Cardiac fibroblast (primary cell): ENCODE measurements at regions not wholly inside any gene's neighbourhood (a gene's known extent, or its start where the extent isn't known, plus 50 kb on each side); places are given as distances from the start of the nearest gene placed in this dataset.

Experiments
- DNase-seq, 2 donors: peaks; one replicate each; pipeline versions ENCODE4 v3.0.0 to v3.0.0-alpha.2; 2010; ENCODE audit warnings: low read depth in 2 of 2
- H3K4me3 ChIP-seq, 2 donors: replicated peaks in 1 of 2; 1 replicate in 1 of 2; 2 replicates in 1 of 2; pipeline ENCODE4 v1.5.1; 2011; ENCODE audit warnings: low read depth in 2 of 2, low read length in 2 of 2, mild to moderate bottlenecking in 2 of 2, moderate library complexity in 1 of 2
- TF ChIP-seq, protein P1 (sequence below): IDR thresholded peaks from one replicate; pipeline ENCODE4 v1.5.1; 2011; ENCODE audit warnings: low read depth, mild to moderate bottlenecking, low read length, inconsistent platforms

DNA sequence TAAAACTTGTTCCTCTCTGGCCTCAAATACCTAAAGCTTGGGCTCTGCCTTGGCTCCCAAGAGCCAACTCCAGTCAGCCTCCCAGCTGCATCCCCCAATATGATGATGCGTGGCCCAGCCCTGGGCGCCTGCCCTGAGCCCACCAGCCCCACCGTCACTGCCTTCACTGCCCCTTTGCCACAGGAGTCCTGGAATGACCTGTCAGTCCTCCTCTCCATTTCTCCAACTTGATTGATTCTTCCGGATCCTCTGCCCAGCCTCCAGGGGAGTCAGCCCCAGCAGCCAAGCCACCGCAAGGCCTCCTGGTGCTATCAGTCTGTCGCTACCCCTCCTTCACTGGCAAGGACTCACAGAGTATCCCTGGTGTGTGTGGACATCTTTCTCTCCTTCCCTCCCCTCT lies 96.7 kb upstream of the PMEPA1 start:
- TF ChIP-seq, protein P1, sequence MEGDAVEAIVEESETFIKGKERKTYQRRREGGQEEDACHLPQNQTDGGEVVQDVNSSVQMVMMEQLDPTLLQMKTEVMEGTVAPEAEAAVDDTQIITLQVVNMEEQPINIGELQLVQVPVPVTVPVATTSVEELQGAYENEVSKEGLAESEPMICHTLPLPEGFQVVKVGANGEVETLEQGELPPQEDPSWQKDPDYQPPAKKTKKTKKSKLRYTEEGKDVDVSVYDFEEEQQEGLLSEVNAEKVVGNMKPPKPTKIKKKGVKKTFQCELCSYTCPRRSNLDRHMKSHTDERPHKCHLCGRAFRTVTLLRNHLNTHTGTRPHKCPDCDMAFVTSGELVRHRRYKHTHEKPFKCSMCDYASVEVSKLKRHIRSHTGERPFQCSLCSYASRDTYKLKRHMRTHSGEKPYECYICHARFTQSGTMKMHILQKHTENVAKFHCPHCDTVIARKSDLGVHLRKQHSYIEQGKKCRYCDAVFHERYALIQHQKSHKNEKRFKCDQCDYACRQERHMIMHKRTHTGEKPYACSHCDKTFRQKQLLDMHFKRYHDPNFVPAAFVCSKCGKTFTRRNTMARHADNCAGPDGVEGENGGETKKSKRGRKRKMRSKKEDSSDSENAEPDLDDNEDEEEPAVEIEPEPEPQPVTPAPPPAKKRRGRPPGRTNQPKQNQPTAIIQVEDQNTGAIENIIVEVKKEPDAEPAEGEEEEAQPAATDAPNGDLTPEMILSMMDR: no peak
- no peak for DNase-seq
- no peak overlapping the region for H3K4me3 ChIP-seq

DNA sequence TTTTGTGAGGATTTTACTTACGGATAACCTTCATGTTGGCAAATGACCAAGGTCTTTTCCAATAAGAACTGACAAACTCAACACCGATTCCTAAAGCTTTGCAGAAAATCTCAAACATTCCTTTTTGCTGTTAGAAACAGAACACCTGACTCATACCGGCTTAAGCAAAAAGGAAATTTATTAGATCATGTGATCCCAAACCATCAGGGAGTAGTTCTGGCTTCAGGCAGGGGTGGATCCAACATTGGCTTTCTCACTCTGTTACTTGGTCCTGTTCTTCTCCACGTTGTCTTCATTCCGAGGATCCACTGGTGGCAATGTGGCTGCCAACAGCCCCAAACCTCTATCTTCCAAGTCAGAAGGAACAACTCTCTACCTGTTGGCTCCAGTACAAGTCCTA lies 95.9 kb upstream of the PMEPA1 start:
- H3K4me3 ChIP-seq: no peak overlapping the region
- DNase-seq: no peak
- TF ChIP-seq, protein P1: no peak

DNA sequence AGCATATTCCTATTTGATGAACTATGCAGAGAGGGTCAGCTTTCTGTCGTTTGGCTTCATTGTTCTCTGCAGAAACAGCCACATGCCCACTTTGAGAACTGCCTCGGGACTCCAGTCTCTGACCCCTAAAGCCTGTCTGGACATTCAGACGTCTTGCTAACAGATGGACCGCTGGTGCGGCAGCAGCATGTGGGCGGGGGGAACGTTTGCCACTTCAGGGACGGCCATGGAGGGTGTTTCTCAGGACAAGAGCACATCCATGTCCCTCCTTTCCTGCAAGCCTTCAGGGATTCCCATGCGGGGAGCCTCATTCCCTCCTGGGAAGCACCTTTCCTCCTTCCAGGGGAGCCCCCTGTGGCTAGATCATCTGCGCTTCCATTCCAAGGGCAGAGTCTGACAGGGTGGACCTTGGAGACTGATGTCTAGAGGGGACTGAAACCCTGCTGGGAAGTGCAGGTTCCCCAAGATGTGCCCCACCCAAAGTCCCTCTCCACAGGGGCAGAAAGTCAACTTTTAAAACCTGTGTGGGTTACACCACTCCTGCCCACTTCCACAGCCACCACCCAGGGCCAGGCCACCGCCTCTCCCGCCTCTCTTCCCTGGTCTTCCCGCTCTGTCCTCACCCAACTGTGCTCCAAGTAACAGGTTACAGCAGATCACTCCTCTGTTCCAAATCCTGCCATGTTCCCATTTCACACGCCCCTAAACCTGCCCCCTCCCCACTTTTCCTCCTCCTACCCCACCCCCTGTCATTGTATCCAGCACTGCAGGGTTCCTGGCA lies 94.8 kb upstream of the PMEPA1 start:
- TF ChIP-seq, protein P1: no peak
- DNase-seq: no peak
- no peak overlapping the region for H3K4me3 ChIP-seq

DNA sequence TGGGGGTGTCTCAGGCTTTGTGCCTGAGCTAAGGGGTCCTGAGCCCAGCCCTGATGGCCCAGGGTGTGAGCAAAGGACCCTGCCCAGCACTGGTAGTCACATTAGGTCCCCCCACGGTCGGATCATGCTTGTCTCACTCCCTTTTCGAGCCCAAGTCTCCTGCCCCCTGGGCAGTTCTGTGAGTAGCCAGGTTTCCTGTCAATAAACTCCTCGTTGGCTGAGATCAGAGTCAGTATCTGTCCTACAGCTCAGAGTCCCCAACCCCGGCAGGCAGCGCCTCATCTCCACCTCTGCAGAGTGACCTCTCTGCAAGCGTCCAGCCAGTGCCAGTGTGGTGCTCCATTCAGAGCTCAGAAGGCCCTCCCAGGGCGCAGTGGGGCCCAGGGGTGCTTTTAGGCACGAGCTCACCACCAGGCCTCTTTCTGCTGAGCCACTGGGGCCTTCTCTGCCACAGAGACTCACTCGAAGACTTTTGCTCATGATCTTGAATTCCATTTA lies 93.7 kb upstream of the PMEPA1 start:
- TF ChIP-seq, protein P1: no peak
- DNase-seq: no peak
- H3K4me3 ChIP-seq: no peak overlapping the region

DNA sequence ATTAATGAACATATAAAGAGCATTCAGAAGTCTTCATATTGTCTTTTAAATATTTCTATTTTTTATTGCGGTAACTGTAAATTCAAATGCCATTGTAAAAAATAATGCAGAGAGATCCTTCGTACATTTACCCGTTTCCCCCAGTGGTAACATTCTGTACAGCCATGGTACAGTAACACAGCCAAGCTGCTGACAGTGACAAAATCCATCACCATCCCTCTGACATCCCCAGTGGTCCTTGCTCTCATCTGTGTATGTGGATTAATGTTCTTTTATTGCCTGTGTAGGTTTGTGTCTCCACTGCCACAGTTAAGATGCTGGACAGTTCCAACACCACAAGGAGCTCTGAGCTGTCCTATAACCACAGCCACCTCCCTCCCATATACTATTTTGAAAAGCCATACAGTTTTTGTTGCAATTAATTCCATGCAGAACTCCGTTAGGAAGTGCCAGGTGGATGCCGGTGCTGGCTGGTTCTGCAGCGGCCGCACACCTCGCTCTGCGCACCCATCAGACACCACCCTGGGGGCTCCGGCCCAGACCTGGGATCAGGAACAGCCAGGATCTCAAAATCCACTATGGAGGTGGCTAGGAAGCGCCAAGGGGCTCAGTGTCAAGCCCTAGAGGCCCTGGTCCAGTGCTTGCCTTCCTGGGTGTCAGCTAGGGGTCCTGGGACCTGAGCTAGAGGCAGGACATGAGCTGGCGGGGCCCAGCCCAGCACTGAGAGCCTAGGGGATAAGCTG lies 93.1 kb upstream of the PMEPA1 start:
- TF ChIP-seq, protein P1: no peak
- no peak for DNase-seq

DNA sequence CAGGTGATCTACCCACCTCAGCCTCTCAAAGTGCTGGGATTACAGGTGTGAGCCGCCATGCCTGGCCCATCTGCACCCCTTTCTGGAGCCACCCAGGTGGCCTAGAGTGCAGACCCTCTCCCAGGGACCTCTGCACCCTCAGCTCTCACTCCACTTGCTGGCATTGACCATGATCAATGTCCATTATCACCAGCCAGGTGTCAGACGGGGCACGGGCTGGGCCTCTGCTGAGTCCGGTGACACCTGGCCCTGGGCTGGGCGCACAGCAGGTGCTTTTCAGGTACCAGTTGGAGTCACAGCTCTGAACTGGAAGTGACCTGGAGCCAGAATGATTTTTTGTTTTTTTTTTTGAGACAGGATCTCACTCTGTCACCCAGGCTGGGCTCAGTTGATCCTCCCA lies 91.8 kb upstream of the PMEPA1 start:
- H3K4me3 ChIP-seq: no peak overlapping the region
- TF ChIP-seq, protein P1: no peak
- DNase-seq: no peak

More for the DNA sequence above, 93.1 kb upstream of the PMEPA1 start:
- no peak overlapping the region for H3K4me3 ChIP-seq
